ENCODE measurements at regions not wholly inside any gene's neighbourhood (a gene's known extent, or its start where the extent isn't known, plus 50 kb on each side); places are given as distances from the start of the nearest gene placed in this dataset.
A peak's percentile ranks its signal among the peaks of the same experiment; 100 is the strongest.

DNA sequence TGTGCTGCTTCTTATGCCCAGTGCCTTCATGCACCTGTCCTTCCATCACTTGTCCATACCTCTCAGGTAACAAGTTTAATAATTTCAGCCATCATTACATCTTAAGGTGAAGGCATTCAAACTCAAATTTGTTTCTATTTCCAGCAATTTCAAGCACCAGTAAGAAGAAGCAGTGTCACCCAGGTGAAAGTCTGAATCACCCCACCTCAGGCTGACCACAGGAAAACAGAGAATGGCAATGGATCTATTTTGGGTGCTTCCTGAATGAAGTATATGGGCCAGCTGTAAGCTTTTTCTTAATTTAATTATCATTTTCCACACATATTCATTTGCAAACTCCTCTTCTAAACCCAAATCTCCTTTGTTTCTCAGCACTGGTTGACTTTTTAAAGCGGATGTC lies 372.7 kb upstream of the SOX11 start:
- DNase-seq (ENCODE audit: low read depth in 2 of 2), result no peak

DNA sequence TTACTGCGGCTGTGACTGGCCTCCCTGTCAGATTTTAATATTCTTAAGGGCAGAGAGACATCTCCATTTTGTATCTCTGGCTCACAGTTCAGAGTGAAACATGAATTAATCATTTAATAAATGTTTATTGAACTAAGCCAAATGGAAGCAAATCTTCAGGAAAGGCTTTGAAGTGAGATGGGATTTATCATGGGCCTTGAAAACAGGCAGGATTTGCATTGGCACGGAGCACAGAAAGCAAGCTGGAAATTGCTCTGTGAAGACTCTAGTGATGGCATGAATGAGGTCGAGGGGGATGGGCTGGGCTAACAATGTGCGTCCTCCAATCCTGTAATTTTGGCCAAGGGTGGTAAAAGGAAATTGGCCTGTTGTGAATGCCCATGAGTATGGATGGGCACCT lies 369.8 kb upstream of the SOX11 start:
- no peak for DNase-seq (ENCODE audit: low read depth in 2 of 2)

DNA sequence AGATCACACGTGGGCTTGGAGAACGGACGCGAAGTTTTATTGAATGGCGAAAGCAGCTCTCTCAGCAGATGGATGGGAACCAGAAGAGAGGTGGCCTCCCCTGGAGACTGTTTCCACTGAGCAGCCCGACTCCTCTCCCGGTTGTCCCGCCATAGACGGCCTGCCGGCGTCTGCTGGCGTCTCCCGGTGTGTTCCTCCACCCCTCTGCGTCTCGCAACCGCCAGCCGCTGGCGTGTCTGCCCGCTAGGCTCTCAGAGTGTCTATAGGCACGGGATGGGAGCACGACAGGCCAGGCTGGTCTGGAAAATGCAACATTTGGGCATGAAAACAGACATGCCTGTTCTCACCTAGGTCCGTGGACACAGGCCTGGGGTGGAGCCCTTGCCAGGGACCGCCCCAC lies 366.7 kb upstream of the SOX11 start:
- no peak for DNase-seq (ENCODE audit: low read depth in 2 of 2)

DNA sequence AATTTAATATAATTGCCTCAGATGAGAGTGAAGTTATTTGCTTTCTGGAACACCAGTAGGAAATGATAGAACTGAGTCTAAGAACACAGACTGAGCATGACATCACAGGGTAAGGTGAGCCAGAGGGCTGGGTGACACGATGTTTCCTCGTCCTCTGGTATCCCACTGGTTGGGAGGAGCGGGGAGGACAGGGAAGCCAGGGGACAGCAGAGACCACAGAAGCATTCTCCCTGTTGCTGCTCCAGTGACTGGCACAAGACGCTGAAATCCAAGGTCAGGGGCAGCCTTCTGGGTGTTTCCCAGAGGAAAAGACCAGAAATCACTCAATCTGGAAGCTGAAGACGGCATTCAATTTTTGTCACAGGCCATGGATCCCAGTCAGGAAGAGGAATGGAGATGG lies 363.4 kb upstream of the SOX11 start:
- no peak for DNase-seq (ENCODE audit: low read depth in 2 of 2)

DNA sequence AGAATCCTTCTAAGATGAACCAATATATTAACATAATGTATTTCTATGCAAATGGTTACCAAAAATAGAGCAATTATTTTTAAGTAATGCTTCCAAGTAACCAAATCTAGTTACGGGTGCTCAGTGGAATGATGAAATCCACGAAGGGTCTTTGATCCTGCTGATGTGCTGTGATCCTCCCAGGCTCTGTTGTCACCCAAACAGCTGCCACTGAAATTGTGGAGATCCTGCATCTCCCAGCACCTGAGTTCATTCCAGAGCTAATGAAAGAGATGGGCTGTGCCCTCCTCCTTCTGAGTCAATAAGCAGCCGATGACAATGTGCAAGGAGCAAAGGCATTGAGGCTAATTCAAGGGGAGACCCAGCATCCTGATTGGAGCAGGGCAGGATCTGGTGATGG lies 362.4 kb upstream of the SOX11 start:
- no peak for DNase-seq (ENCODE audit: low read depth in 2 of 2)

DNA sequence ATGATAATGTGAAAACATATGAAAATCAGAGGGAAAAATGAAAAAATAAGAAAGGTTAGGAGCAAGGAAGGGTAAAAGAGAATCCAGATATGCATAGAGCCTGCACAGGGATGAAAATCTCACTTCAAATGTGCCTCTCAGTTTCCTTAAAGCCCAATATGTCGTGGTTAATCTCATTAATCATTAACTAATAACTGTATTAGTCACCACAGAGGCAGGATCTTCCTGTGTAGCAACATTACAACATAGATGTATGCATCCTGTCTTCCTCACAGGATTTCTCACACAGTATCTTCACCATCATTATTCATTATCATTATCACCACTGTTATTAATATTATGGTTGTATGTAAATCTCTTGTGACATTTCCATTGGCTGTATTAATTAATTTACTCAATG lies 361.2 kb upstream of the SOX11 start:
- no peak for DNase-seq (ENCODE audit: low read depth in 2 of 2)

DNA sequence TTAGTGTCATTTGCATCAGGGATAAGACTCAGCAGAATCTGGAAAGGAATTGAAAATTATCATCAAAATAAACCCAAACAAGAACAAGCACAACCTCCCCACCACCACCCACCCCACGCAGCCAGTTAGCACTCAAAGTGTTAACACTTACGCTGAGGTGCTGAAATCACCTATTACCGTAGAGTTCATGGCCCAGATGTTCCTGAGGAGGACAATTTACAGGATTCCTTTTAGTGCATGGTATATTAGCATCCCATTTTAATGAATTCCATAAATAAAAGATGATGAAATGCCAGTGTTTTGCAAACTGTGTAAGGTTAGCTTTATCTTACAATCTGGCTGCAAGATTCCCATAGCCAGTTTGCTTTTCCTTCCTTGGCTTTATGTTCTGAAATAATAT lies 359.3 kb upstream of the SOX11 start:
- no peak for DNase-seq (ENCODE audit: low read depth in 2 of 2)

DNA sequence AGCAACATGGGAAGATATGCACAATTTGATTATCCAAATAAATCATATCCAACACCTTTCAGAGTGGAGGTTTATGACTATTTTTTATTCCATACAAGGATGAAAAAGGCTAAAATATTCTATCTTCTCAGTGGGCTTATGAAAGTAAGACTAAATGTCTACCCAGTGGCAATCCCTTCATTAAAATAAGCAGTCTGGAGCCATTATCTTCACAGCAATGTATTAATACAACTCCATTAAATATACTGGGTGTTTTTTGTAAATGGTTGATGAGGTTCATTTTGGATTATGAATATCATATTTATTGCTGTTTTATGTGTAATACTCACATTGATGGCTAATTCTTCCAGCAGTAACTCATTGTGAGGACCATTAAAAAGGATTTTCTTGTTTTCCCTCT lies 352.7 kb upstream of the SOX11 start:
- no peak for DNase-seq (ENCODE audit: low read depth in 2 of 2)

DNA sequence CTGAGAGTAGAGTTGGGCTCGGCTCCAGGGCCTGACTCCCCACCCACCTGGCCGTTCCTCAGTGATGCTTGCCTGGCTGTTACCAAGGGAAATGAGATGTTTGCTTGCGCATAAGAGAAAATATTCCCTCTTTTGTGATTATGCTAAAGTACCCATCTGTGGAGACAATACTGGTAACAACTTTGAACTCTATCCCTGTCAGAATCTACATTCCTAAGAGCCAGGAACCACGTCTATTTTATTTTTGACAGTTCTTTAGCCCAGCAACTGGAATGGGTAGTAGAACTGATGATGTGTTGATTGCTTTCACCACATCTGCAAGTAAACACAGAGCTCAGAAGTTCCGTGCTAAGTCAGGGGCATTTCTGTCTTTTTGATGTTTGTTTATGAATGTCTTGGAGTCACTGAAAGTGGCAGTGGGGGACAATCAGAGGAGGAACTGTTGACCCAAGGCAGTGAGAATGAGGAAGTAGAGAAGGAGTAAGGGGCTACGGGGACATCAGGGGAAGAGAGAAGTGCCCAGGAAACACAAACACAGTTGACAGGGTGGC lies 348.3 kb upstream of the SOX11 start:
- DNase-seq (ENCODE audit: low read depth in 2 of 2), result no peak

DNA sequence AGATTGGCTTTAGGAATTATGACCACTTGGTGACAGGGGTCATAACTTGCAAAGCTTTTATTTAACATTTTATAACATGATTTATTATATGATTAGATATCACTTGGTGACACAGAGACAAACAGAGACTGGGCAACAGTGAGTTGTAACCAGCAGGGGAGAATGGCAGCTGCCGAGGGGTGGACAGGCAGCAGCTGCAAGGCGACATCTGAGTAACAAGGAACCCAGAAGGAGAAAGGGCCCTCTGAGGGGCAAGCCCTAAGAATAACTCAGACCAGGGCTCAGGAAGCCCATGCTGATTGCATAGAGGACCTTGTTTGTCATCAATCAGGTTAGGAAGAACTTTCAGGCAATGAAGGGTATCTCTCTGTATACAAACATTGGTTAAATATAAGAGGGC lies 339.9 kb upstream of the SOX11 start:
- DNase-seq (ENCODE audit: low read depth in 2 of 2), result no peak

DNA sequence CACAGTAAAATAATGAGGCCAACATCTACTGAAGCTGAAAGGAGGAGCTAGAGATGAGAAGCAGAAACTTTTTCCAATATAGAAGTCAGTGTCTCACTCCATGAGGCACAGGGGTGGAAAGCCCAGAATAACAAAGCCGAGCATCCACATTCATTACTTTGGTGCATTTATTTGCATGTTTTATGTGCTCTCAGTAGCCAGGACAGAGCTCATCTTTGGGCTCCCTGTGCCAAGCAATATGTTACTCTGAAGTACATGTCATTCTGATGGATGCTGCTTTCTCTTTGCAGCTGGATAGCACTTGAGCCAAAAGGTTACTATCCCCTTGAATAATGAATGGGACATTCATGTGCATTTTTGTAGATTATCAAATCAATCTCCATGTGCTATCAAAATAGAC lies 338.6 kb upstream of the SOX11 start:
- DNase-seq (ENCODE audit: low read depth in 2 of 2), result no peak

DNA sequence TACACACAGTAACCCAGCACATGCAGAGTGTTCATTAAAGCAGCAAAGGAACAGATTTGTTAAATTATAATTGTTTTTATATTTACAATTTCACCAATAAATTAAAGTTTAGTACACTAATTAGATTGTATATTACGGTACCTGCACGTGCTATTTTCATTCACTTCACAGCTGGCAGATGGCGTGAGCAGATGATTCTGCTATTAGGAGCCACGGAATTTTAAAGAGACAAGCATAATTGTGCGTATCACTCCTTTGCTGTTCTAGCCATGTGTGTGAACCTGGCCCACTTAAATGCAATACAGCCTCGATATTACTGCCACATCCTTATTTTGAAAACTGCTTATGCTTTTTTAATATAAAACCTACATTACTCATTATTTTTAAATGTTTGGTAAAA lies 332.8 kb upstream of the SOX11 start:
- DNase-seq (ENCODE audit: low read depth in 2 of 2), result no peak

DNA sequence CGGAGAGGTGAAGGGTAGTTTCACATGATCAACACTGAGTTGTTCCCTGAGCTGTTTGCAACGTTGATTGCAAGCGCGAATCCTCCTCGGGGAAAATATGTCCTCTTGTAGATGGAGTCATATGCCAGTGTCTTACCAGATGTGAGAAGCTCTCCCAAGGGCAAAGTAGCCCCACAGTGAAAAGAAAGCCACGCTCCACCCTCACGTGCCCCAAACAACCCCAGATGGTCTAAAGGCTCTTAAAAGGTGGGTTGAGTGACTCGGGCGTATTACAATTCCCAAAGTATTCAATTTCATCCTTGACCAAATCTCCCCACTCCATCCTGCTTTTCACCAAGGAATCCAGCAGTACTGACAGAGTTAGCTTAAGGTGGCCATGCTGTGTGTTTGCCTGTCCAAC lies 332.1 kb upstream of the SOX11 start:
- DNase-seq (ENCODE audit: low read depth in 2 of 2), result no peak

DNA sequence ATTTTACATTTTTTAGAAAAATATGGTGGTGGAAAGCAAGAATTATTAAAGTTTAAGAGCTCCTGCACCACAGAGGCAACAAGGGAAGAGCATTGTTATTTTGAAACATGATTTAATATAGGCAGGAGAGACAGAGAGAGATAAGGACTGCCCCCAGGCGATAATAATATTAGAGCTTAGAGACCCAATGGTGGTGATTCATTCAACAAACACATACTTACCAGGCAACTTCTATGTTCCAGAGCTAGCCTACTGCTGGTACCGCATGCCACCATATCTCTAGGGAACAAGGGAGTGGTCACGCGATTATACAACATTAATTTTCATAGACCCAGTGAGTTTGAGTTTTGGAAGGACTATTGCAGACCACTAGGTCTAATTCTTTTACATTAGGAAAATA lies 327.8 kb upstream of the SOX11 start:
- no peak for DNase-seq (ENCODE audit: low read depth in 2 of 2)

DNA sequence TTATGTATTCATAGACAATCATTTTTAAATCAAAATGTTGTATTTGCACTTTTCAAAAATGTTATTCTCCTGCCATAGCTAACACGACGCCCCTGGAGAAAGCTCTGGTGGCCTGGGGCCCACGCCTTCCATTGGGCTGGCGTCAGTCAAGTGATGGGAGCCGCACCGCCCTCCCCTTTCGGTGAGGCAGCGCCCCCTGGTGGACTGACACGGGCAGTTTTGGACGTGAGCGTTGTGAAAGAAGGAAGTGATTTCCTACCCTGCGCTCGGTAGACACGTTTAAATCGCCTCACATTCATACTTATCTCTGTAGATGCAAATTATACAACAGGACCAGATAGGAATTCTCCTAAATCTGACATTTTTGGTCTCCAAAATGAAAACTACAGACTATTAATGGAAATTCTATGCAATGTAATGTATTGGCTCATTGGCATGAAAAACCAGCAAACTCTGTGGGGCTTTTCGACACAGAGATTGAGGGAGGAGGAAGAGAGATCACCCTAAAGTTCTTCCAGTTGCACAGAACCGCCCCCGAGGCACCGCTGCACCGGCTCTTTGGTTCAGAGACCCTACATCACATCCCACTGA lies 326.2 kb upstream of the SOX11 start:
- DNase-seq (ENCODE audit: low read depth in 2 of 2), result peak; percentile 20 to 29

DNA sequence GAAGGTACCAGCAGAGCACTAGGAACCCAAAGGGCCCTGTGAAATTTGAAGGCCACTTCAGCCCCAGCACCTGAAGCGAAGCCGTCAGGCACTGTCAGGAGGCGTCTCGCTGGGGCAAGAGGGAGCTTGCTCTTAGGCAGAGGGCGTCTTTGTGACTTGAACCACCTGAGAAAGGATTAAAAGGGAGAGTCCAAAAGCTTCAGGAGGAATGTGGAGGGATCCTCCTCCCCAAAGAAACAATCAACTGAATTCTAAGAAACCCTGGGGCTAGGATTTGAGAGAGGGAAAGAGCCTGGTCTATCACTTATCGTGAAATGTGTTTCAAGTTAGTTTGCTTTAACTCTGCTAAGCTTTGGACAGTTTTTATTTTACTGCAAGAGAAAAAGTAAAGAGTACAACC lies 324.9 kb upstream of the SOX11 start:
- DNase-seq (ENCODE audit: low read depth in 2 of 2), result no peak

DNA sequence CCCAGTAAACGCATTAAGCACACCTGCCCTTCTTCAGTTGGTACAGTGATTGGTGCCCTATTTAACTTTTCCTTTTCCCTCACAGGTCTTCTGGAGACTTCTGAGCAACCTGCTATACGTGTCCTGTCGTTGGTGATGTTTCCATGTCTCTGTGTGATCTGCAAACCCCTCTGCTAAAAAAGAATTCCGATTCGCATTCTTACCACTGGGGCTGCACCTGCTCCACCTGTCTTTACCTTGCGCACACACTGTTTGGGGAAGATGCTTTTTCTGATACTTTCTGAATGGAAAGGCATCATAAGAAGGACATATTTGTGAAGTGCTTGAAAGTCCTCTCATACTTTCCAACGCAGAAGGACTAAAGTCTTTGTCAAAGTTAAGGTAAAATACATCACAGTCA lies 323.9 kb upstream of the SOX11 start:
- DNase-seq (ENCODE audit: low read depth in 2 of 2), result no peak

DNA sequence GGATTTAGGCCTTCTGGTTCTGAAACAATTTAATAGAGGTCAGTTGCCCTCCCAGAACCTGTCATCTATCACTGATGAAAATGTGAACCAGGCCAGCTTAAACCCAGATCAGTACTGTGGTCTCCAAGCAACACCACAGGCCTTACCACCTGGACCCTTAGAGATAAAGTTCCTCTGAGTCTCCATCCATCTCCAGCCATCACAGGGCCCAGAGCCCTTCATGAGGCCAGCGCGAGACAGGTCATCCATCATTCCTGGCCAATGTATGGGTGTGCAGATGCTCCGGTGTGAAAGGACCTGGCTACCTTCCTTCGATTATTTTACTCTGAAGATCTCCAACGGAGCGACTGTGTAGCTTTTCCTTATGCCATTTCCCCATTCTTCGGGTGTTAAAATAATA lies 322.7 kb upstream of the SOX11 start:
- no peak for DNase-seq (ENCODE audit: low read depth in 2 of 2)

DNA sequence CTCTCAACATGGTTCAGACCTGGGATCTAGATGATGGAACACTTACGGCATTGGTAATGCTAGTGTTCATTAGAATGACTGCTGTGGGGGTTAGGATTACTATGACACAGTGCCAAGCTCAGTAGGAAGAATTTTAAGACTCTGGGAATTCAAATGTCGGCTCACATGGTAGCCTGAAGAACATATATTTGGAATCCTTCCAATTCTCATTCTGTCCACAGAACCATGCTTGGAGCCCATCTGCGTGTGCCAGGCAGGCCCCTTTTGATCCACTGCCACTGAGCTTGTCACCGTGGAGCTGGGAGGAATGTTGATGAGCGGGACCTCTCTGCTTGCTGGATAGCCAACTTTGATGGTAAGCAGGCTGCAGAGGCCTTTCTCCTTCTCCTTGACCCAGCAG lies 322.0 kb upstream of the SOX11 start:
- DNase-seq (ENCODE audit: low read depth in 2 of 2), result no peak

DNA sequence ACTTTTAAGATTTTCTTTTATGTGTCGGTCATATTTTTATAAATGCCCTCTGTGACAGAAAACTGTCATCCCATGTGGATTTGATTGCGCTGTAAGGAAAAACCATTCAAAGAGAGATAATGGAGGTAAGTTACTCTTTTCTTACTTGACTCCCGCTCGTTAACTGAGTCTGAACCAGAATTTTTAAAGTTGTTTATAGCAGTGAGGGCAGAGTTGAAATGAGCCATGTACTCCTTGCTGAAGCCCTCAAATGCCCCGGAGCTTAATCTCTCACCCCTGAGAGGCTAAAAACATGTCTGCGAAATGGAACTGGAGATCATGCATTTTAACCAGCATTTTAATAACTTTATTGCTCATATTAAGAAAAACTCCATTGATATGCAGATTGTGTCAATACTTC lies 320.0 kb upstream of the SOX11 start:
- no peak for DNase-seq (ENCODE audit: low read depth in 2 of 2)

DNA sequence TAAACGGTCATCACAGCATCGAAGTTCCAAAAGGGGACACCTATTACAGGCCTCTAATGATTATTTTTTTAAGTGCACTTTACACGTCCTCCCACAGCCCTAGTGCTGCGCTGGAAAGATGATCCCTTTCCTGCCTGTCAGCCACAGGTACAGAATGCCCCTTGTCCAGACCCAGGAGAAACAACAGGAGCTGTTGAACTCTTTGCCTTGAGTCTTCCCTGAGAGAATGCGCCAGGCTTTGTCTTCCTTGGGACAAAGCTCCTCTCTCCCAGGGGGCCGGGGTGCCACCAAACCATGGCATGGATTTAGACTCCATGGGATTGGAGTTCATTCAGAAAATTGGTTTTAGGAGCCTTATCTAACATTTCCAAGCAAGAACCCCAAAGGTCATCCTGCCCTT lies 319.0 kb upstream of the SOX11 start:
- DNase-seq (ENCODE audit: low read depth in 2 of 2), result no peak

DNA sequence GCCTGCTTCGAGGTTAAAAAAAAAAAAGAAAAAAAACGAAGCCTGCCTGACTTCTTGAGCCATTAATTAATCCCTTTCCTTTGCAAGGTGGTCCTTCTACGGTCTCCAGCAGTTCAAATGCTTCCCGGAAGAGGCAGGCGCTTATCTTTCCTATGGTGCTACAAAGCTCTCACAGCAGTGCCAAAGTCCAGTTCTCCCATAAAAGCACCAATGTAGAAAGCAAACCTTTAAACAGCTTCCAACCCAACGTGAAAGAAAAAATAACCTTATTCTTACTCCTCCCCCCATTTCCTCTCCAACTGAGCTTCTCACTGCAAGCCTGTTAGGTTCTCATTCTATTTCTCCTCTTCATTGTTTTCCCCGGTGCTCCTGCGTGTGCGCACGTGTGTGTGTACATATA lies 317.4 kb upstream of the SOX11 start:
- no peak for DNase-seq (ENCODE audit: low read depth in 2 of 2)

DNA sequence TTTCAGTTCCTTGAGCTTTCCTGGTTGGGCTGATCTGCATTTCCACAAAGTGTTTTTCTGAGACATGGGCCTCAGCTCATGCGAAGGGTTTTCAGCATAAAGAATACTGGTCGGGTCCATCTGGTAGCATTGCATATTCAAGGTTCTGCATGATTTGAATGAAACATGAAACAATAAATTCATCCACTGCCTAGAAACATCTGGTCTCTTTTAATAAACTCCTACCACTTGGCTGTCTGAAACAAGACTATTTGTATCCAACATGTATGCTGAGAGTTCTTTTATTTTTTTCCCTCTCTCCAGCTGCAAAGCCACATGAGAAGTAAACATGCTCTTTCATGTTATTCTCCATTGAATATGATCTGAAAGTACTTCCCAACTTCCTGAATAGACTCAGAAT lies 314.9 kb upstream of the SOX11 start:
- no peak for DNase-seq (ENCODE audit: low read depth in 2 of 2)

DNA sequence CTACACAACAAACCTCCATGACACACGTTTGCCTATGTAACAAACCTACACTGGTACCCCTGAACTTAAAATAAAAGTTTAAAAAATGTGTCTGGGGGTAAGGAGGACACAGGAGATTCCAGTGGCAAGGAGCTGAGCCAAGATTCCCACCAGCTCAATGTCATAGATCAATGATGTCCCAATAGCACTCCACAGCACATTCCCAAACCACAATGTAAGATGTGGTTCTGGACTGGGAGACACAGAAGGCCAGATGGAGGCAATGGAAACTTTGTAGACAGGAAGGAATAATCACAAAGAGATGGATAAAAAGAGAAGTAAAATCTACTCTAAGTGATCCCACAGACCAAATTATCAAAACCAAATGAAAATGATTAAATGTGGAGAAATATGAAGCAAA lies 312.4 kb upstream of the SOX11 start:
- no peak for DNase-seq (ENCODE audit: low read depth in 2 of 2)

Measured in lung microvascular endothelial cell (primary cell).